ENCODE measurements at regions not wholly inside any gene's neighbourhood (a gene's known extent, or its start where the extent isn't known, plus 50 kb on each side); places are given as distances from the start of the nearest gene placed in this dataset.

- Mint-ChIP-seq H3K36me3 (ENCODE audit: low read depth) (peaks cover 42% of the 10 kb centered on the region), H3K4me3 (peak overlapping the region; percentile 97), H3K4me1 (peaks cover 25% of the 10 kb centered on the region), H3K9me3 (peaks cover 26% of the 10 kb centered on the region), H3K27ac (peak overlapping the region; percentile 89), H3K27me3 (ENCODE audit: low read depth, poor library complexity) (no peaks in the 10 kb centered on the region)
- peak; percentile 85 for DNase-seq
- no peak for TF ChIP-seq CTCF (IDR thresholded peaks at IDR 0.05)
Observed at GRCh38 chr19:27793644-27794493, 1419.1 kb downstream of the UQCRFS1 start.

- Mint-ChIP-seq H3K36me3 (ENCODE audit: low read depth) (peaks cover 45% of the 10 kb centered on the region), H3K27ac (peak overlapping the region; percentile 89), H3K4me3 (peak overlapping the region; percentile 97), H3K9me3 (peaks cover 33% of the 10 kb centered on the region), H3K27me3 (ENCODE audit: low read depth, poor library complexity) (no peaks in the 10 kb centered on the region), H3K4me1 (peaks cover 25% of the 10 kb centered on the region)
- DNase-seq: peak; percentile 45
- TF ChIP-seq CTCF (IDR thresholded peaks at IDR 0.05): no peak
Observed at GRCh38 chr19:27793128-27793643, 1419.8 kb downstream of the UQCRFS1 start.

- Mint-ChIP-seq H3K27ac (peak overlapping the region; percentile 89), H3K27me3 (ENCODE audit: low read depth, poor library complexity) (no peaks in the 10 kb centered on the region), H3K9me3 (peaks cover 38% of the 10 kb centered on the region), H3K4me1 (peaks cover 25% of the 10 kb centered on the region), H3K4me3 (peak overlapping the region; percentile 97), H3K36me3 (ENCODE audit: low read depth) (peaks cover 45% of the 10 kb centered on the region)
- no peak for TF ChIP-seq CTCF (IDR thresholded peaks at IDR 0.05)
- no peak for DNase-seq
Observed at GRCh38 chr19:27792576-27793127, 1420.3 kb downstream of the UQCRFS1 start.

- Mint-ChIP-seq H3K4me1 (no peaks in the 10 kb centered on the region), H3K4me3 (no peak overlapping the region), H3K27me3 (ENCODE audit: low read depth, poor library complexity) (peaks cover 6% of the 10 kb centered on the region), H3K9me3 (peaks cover 97% of the 10 kb centered on the region), H3K27ac (no peak overlapping the region), H3K36me3 (ENCODE audit: low read depth) (peaks cover 99% of the 10 kb centered on the region)
- DNase-seq: no peak
- TF ChIP-seq CTCF (IDR thresholded peaks at IDR 0.05): no peak
Observed at GRCh38 chr19:27780367-27781075, 1432.4 kb downstream of the UQCRFS1 start.

GRCh38 chr19:27779954-27780353 lies 1433.0 kb downstream of the UQCRFS1 start:
- no peak overlapping the region for H3K27ac Mint-ChIP-seq
- H3K27me3 Mint-ChIP-seq (ENCODE audit: low read depth, poor library complexity): peaks cover 6% of the 10 kb centered on the region
- no peak overlapping the region for H3K4me3 Mint-ChIP-seq
- no peaks in the 10 kb centered on the region for H3K4me1 Mint-ChIP-seq
- TF ChIP-seq CTCF (IDR thresholded peaks at IDR 0.05): no peak
- H3K36me3 Mint-ChIP-seq (ENCODE audit: low read depth): peaks cover 99% of the 10 kb centered on the region
- H3K9me3 Mint-ChIP-seq: peaks cover 97% of the 10 kb centered on the region
- DNase-seq: no peak
